ENCODE measurements at regions not wholly inside any gene's neighbourhood (a gene's known extent, or its start where the extent isn't known, plus 50 kb on each side); places are given as distances from the start of the nearest gene placed in this dataset.

DNA sequence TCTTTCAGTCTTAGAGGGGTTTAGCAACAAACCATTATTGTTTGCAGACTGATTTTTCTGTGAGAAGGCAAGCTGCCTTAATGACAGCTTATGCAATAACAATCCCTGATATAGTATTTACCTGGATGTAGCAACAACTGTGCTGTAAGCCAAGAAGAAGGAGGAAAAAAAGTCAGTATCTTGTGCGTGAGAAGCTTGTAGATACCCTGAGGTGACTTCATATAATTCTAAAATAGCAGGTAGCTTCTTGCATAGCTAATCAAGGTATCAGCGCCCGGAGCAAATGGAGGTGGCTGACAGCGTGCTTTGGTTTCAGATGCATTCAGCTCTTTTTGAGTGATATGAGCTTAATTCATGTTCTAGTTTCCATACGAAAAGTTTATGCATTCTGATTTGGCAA is 309.8 kb downstream of the KLF5 start:
- no peak for DNase-seq

DNA sequence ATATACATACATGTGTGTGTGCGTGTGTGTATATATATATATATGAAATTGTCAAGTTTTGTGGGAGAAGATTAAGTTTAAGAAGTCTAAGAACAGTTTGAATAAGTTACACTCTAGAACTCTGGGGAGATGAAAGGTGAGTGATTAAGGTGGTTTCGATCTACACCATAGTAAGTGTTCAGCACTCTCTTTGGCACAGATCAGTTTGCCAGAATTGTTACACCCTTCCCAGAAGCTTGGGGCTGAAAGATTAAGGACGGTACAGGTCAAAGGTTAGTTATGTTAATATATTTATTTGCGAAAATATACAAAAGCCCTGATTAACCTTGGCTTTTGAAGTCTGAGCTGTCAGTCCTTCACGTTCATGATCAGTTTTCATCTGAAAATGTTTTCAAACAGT is 309.1 kb downstream of the KLF5 start:
- no peak for DNase-seq

DNA sequence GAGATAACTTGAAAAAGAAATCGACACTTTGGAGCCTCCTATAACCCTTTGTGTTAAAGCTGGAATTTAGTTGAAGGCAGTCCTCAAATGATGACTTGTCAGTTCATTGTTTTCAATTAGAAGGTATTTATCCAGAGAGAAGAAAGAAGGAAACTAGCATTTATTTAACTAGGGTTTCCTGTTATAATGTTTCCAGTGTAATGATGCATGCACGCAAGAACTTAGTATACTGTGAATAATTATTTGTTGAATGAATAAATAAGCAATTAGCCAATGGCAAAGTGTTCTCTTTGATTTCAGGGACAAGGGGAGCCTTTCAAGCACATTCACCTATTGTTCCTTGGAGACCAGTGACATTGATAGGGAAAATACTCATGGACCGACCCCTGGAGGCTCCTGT is 307.4 kb downstream of the KLF5 start:
- DNase-seq, result no peak

DNA sequence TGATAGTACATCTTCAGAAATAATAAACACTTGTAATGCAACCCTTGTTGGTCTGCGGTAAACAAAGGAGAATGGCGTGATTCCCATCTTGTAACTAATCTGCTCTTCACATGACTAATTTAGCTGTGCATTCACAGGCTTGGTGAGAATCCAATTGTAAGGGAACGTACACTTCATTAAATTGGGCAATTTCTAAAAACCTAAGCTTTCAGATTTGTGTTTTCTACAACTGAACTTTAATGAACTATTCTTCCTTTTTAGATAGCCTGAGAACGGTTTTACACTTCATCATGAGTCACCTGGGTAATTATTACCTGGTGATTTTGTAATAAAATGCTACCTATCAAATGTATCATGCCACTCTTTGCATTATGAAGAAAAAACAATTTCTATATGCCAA is 306.9 kb downstream of the KLF5 start:
- no peak for DNase-seq

DNA sequence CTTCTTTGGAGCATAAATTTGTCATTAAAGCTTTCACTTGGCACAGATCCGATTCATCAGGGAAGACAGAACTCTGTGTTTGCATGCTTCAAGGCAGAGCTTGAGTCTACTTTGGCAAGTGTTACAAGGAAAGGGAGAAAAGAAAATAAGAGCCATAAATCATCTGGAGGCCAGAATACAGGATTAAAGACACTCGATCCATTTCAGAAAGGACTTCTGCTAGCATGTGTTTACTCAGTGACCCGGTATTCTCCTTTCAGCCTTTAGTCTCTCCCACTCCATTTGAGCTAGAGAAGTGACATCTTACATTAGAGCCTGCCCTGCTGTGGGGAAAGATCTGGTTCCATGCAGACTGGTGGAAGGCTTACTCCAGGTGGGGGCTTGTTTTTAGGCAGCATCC is 306.4 kb downstream of the KLF5 start:
- DNase-seq, result no peak

DNA sequence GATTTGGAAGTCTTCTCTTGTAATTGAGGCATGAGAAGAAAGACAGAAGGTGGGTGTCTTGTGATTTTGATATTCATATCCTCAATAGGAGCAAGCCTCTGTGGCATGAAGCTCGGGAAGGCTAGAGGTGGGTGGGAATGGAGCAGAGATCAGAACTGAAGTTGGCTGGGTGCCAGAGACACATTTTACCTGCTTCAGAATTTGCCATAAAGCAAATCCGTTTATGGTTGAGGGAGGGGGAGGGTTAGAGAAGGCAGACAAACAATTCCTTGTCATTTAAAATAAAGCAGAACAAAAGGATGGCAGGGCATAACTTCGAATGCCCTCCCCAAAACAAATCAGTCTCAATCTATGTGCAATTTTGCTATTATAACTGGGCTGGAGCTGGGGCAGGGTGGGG is 305.9 kb downstream of the KLF5 start:
- DNase-seq, result no peak

DNA sequence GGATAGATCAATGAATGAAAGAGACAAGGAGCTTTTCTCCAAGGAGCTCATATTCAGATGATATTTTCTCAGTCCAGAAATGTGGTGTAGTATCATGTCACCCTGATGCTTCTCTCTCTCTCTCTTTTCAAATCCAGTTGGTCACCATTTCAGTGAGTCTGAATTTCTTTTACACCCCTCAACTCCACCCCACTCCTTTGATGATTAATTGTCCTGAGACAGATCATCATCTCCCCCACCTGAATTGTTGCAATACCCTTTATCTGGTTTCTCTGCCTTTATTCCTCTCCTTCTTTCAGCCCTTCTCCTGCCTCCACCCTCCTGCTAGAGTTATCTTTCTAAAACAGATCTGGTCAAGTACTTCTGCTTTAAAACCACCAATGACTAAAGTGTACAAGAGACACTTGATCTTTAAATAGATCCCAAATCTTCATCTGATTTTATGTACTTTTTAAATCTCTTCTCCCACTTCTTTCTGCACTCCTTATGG is 299.8 kb downstream of the KLF5 start:
- DNase-seq, result no peak

DNA sequence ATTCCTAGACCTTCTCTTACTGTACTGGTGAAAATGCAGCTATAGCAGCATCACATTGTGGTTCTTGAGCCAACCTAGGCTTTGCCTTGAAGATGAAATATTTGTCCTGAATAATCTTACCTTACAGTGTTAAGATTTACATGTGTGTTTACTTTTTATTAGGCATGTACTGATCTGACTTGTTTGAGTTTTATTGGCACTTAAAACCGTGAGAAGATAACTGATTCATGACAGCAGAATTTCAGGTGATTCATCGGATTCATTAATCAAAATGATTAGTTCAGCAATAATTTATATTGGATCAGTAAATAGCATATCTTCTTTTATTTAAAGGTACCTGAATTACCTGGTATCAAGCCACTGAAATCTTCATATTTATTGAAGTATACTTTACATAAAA is 296.3 kb downstream of the KLF5 start:
- no peak for DNase-seq

DNA sequence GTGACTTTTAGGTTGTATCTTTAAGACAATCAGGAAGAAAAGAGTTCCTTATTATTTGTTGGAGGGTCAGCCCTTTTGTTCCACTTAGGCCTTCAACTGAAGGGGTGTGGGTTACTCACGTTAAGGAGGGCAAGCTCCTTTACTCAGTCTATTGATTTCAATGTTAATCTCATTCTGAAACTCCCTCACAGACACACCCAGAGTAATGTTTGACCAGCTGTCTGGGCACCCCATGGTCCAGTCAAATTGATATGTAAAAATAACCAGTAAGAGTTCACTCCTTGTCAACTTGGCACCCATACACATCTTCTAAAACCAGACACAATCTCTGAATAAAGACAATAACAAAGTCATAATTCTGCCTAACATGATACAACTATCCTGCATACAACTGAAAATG is 292.9 kb downstream of the KLF5 start:
- no peak for DNase-seq

DNA sequence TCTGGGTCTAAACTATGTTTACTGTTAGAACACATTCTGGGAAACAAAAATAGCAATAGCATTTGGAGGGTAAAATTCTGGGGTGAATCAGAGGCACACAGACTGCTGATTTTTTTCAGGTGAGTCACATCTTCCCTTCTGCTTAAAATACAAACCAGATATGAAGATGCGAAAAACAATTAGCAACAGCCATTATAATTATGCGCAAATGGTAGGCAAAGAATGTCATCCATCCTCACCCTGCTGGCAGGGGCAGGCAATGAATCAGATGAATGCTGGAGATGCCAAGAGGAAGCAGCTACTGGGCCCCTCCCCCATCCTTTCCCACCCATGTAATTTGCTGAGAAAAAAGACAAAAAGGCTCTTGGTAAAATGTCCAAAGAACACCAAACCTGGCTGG is 282.9 kb downstream of the KLF5 start:
- no peak for DNase-seq

DNA sequence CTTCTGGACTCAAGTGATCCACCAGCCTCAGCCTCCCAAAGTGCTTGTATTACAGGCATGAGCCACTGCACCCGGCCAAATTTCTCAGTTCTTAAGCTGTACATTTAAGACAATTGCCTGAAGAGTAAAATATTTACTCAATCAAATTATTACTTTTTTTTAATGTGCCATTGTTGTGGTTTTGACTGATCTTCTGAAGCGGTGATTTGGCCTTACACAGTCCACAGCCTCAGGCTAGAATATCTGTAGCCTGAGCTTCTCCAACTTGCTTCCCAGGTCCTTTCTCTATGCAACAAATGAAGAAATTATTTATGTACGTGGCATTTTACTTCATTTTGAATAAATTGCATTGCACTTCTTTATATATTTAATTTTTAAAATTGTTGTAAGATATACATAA is 281.3 kb downstream of the KLF5 start:
- DNase-seq, result no peak

DNA sequence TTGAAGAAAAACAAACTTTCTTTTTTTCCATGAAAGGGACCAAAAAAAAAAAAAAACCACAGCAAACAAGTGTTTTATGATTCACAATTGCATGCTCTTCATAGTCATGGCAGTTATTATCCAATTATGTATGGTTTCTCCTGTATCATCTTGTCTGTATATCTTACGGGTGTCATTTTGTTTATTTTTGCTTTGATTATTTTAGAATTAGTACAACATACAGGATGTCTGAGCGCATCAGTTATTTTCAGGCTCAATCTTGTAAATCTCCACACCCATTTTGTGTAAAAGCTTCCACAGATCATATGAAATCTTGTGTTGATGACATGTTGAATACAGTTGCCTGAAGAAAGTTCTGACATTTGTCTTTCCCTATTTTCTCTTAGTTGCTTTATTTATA is 280.3 kb downstream of the KLF5 start:
- no peak for DNase-seq

DNA sequence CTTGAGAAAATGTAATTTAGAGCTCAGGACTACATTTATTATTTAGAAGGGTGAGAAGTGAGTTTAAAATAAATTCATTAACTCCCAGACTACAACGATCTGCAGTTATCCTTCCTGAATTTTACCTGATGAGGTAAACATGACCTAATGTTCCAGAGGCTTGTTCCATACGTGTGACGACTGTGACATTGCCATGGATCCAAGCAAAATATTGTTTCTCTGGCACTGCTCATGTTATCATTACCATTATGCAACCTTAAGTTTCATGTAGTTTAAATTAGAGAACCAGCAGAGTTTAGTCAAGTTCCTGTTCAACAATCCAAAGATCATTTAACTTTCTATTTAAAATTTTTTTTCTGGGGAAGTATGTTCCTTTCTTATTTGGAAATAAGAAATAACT is 279.6 kb downstream of the KLF5 start:
- no peak for DNase-seq

DNA sequence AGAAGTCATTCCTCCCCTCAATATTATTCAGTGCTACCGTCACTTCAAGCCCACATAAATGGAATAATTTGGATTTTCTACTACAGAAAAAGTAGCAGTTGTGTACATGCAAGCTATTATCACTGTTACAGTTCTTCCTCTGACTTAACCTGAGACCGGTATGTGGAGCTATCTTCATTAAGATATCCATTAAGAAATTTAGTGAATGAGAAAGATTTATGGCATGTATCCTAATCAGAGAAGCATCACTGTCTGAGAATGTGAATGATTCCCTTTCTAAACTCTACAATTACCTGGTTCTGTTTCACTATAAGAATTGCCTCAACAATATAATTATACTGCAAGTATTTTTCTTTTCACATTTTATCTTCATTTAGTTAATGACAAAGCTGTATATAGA is 278.7 kb downstream of the KLF5 start:
- DNase-seq, result no peak

DNA sequence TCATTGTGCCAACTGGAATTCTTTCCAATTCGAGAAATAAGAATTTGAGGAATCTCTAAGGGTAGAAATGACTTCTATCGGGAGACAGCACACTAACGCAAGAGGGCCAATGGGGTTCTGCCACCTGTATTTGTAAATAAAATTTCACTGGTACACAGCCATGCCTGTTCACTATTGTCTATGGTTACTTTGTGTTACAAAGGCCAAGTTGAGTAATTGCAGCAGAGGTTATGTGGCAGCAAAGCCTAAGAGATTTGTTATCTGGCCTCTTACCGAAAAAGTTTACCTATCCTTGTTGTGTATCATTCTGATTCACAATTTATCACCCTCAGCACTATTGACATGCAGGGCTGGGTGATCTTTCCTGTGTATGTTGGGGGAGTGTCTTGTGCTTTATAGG is 278.0 kb downstream of the KLF5 start:
- no peak for DNase-seq

DNA sequence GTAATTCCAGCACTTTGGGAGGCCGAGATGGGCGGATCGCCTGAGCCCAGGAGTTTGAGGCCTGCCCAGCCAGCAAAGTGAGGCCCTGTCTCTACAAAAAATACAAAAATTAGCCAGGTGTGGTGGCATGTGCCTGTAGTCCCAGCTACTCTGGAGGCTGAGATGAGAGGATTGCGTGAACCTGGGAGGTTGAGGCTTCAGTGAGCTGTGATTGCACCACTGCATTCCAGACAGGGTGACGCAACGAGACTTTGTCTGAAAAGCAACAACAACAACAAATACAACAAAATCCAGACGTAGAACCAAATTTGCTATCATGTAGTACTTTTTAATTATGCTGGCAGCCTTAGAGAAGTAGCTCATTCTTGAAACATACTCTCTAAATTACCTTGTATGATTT is 277.1 kb downstream of the KLF5 start:
- DNase-seq, result no peak

DNA sequence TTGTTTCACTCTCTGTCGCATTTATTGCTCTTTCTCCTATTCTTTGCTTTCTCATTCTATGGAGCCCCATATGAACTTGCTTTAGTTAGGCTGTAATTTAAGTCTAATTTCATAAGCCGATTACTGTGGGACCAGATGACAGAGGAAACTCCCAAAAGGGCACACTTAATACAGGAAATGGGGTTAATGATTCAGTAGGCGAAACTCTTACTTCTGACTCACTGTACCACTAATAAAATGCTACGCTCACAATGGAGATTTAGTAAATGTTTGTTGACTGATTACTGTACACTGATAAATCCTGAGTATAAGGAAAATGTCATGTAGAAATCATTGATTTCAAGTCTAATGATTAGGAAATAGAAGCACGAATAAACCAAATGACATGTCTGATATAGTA is 276.4 kb downstream of the KLF5 start:
- DNase-seq, result no peak

DNA sequence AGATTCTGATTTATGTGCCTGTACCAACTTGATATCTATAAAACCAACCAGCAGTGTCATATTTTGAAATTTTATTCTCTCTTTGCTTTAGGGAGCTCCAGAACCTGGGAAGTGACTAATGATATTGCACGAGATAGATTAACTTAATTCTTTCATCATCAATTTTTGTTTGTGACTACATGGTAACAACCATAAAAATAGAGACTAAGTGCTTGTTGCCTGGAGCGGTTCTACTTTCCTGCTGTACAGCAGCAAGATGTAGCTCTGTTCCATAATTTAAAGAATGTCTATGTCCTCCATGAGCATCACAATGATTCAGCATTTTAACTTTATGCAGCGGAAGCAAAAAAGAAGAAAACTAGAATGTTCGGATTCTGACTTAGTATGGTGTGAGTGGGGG is 275.6 kb downstream of the KLF5 start:
- no peak for DNase-seq

DNA sequence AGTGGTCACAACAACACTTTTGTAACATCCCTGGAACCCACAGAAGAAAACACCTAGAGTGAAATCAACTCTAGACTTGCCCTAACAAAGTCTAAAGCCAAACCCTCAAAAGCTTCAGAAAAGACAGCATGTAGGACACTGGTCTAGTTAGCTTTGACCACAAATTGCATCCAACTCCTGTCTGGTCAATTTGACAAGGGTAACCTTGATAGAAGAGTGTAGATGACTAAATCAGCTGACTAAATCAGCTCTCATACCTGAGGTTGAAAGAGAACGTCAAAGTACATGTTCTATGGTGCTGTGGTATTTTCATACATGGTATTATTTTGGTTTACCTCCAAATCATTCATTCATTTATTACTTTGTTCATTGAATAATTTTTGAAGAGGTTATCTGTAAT is 272.8 kb downstream of the KLF5 start:
- DNase-seq, result no peak

DNA sequence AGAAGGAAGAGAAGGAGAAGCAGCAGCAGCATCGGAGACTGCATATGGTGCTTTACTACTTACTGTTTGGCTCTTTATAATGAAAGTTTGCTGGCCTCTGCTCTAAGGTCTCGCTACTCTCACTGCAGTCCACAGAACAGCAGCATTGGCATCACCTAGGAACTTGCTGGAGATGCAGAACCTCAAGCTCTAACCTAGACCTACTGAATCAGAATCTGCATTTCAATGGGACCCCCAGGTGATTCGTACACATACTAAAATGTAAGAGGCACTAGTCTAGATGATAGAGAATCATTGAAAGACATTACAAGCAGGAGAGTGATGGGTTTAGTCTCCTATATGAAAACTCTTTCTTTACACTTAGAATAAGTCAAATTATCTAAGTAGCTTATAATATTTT is 270.6 kb downstream of the KLF5 start:
- DNase-seq, result no peak

DNA sequence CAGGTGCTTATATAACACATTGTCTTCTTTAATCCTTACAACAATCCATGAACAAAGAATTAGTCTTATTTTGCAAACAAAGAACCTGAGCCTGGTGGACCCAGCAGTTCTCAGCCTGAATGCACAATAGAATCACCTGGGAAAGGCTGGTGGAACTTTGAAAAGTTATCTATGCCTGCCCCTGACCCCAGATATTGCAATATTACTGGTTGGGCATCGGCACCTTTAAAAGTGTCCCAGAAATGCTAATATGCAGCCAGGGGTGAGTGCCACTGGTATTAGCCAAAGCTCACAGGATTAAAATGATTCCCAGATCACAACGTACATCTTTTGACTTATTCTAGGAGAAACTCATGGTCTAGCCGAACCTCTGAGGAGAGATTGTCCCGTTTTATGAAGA is 268.8 kb downstream of the KLF5 start:
- DNase-seq, result no peak

DNA sequence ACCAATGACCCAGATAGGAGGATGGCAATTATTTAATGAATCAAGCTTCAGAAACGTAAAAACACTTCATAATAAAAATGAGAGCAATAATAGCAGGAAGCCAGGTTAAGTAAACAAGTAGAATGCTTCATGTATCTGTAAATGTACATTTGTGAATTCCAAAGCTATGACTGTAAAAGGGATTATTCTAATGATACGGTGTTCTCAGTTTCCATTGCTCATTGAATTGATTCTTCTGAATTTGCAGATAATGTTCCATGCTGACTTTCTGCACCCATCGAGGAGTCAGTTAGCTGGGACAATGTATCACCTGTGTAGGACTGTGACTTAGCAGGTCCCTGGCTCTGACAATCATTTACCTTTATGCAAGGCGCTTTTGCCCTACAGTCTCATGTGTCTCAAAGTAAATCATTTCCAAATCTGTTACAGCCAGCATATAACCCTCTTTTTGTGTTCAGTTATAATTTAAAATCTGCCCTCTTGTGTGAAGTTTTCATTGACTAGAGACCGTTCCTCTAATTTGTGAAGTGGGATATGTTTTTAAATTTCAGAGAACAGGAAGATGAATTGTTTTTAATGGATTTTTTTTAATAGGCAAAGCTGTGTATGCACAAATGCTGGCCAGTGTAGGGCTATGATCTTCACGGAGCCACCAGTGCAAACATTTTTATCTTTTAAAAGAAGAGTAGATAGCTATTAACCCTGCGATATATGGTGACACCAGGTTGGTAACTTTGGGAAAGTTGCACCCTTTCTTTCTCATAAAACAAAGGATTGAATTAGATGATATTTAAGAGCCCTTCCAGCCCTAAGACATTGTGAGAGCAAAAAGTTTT is 267.1 kb downstream of the KLF5 start:
- DNase-seq, result no peak

DNA sequence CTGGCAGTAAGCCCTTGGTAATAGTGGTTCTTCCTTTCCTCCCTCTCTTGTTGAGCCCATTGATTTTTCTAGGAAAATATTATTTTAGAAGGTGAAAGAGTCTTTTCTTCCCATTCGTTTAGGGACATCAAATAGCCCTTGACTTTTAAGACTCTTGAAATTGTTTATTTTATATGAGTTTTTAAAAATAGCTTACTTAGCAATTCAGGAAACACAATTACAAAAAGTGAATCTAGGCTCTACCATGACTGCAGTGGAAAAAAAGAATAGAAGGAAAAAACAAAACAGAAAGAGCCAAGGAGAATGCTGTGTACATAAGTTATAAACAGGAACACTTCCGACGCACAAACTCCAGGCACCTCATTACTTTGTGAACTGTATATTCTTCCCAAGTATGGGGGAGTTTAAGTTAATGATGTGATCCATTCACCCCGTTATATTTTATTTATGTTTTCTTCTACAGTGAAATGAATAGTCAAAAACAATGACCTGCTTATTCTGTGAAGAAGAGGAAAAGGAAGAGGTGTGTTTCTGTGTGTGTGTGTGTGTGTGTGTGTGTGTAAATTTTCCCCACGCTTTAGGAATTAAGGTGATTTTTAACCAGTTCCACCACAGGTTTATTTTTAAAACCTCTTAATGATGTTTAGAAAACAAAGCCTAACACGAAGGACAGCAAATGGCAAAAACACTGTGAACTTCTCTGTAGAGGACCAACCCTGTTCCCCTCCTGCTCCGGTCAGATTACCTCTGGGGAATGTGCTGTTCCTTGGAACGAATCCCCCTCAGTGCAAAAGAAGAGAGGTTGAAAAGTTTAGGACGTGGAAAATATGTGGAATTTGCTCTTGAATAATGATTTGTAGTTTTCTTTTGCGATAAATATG is 266.3 kb downstream of the KLF5 start:
- DNase-seq, result no peak

DNA sequence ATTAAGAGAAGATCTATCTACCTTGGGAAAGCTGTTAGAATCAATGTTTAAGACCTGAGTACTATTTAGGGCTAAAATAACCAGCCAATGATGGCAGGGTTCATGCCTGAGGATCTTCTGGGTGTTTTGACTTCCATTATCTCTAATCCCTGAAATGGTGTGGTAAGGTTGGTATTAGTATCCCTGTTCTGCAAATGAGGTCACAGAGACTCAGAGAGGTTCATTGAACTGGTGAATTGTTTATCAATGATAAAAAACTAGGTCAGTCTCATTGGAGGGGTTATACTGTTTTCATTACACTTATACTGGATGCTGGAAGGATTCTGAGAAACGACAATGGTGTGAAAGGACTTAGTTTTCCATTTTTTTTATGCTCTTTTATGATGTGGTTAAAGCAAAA is 264.8 kb downstream of the KLF5 start:
- DNase-seq, result no peak

Measured in NCI-H1048 (cell line).